GM21360 (cell line): ENCODE measurements at regions not wholly inside any gene's neighbourhood (a gene's known extent, or its start where the extent isn't known, plus 50 kb on each side); places are given as distances from the start of the nearest gene placed in this dataset.
"Not testable (repeated sequence)": the region's sequence is repeated elsewhere in the genome, so short reads cannot be mapped to it uniquely, and the experiment has no call there.

ENCODE experiments used
- ATAC-seq: cut with Tn5 transposase; IDR thresholded peaks from one replicate; pipeline ENCODE4 v1.9.1; 2021; ENCODE audit warnings: mild to moderate bottlenecking, moderate library complexity; ENCODE audit not compliant: unreplicated experiment

DNA sequence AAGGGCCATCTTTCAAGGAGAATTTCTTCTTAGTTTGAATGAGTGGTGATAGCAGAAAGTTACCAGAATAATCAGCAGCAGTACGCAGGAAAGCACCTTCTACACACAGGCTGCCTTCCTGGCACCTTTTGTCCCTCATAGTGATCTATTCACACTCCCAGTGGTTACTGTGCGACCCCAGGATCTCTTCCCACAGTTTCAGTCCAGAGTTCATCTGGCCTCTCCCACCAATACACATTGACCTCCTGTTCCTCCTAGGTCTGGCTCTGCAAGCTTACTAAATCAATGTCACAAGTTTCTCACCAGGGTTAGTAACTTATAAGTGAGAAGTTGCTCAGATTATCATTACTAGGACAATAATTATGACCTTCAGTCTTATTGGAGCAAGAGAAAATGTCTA, 99.1 kb upstream of the PIK3R1 start:
- ATAC-seq: no peak

DNA sequence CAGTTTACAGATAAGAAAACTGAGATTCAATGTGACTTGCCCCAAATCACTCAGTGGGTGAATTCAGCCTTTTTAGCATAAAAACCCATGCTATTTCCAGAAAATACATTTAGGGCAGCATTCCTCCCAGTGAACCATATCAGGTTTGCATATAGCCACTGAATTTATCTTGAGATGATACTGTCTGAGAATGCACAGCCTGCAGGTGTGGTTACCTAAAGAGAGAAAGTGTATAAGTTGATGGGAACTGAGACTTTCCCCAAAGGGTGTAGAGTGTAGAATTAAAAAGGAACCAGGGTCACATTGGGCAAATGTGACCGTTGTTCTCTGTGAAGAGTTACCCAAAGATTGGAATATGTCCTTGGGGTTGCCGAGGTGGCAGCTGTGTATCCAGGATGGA, 100.0 kb upstream of the PIK3R1 start:
- no peak for ATAC-seq

DNA sequence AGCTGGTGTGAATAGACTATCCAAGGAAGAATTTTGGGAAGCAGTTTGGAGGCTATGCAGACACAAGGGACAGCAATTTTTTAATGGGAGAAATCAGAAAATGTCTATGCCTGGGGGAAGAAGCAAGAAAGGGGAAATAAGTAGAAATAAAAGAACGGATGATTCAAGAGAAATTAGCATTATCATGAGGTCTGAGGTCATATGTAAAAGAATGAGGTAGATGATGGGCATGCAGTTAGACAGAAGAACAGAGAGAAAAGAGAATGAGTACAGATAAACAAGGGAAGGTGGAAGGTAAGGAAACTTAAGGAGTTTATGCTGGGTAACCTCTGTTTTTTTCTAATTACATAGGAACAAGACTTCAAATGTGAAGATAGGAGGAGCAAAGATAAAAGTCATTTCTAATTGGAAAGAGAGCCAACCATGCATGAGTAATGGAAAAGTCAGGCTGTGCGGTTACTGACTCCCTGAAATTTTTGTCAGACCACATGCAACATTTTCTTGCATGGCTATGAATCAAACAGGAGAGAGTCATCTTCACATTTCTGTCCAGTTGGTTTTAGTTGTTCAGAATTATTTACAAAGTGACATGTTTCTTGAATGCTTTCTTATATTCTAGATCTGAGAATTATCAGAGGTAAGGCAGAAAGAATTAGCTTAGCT, 101.0 kb upstream of the PIK3R1 start:
- no peak for ATAC-seq

DNA sequence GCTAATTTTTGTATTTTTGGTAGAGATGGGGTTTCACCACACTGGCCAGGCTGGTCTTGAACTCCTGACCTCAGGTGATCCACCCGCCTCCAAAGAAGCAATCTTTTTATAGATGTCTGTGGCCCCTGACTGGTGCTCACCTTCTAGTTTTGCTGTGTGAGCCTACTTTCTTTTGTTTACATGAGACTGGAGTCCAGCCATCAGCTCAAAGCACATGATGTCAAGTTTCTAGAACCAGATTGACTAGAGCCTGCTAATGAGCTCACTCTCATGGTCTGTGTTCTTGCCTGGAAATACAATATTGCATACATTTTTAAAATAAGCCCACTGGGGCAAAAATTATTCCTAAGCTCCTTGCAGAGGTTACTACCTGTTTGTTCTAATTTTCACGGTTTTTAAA, 102.9 kb upstream of the PIK3R1 start:
- ATAC-seq: no peak

DNA sequence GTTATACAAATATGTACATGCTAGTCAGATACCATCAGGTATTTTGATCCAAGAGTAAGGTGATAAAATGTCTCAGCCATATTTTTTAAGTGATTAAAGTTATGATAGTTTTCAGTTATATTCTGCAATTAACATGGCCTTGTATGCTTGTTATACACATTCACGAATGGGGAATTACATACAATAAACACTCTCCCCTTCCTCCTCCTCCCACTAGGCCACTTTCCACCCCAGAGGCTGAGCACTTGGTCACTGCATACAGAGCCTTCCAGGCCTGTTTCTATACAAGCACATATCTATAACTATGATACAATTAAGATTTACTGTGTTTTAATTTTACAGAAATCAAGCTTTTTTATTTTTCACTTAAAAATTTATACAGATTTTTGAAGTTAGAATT, 104.7 kb upstream of the PIK3R1 start:
- no peak for ATAC-seq

DNA sequence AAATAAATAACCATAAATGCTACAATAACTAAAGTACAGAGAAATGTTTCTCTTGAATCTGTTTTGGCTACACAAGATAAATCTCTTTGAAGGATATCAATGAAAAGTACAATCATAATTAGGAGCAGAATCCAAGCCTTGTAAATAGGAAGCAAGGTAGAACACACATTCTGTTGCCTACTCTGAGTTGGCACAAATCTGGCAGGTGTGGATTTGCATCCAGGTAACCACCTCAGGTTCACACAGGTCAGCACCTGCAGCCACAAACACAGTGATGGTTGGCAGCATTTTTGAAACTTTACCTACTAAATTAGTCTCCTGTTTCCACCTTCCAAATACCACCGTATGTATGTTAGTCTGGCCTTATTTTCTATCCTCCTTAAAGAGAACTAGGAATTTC, 105.3 kb upstream of the PIK3R1 start:
- no peak for ATAC-seq

DNA sequence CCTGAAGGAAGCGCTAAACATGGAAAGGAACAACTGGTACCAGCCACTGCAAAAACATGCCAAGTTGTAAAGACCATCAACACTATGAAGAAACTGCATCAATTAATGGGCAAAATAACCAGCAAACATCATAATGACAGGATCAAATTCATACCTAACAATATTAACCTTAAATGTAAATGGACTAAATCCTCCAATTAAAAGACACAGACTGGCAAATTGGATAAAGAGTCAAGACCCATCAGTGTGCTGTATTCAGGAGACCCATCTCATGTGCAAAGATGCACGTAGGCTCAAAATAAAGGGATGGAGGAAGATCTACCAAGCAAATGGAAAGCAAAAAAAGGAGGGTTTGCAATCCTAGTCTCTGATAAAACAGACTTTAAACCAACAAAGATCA, 111.3 kb upstream of the PIK3R1 start:
- not testable (repeated sequence) for ATAC-seq

DNA sequence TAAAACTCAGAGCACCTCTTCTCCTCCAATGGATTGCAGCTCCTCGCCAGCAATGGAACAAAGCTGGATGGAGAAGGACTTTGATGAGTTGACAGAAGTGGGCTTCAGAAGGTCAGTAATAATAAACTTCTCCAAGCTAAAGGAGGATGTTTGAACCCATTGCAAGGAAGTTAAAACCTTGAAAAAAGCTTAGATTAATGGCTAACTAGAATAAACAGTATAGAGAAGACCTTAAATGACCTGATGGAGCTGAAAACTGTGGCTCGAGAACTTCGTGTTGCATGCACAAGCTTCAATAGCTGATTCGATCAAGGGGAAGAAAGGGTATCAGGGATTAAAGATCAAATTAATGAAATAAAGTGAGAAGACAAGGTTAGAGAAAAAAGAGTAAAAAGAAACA, 112.3 kb upstream of the PIK3R1 start:
- ATAC-seq: not testable (repeated sequence)

DNA sequence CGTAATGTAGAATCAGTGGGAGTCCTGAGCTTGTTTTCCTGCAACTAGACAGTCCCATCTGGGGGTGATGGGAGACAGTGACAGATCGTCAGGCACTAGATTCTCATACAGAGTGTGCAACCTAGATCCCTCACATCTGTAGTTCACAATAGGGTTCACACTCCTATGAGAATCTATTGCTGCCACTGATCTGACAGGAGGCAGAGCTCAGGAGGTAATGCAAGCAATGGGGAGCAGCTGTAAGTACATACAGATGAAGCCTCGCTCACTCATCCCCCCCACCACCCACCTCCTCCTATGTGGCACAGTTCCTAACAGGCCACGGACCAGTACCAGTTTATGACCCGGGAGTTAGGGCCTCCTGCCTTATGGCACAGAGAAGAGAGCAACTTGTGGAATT, 116.2 kb upstream of the PIK3R1 start:
- ATAC-seq: no peak

DNA sequence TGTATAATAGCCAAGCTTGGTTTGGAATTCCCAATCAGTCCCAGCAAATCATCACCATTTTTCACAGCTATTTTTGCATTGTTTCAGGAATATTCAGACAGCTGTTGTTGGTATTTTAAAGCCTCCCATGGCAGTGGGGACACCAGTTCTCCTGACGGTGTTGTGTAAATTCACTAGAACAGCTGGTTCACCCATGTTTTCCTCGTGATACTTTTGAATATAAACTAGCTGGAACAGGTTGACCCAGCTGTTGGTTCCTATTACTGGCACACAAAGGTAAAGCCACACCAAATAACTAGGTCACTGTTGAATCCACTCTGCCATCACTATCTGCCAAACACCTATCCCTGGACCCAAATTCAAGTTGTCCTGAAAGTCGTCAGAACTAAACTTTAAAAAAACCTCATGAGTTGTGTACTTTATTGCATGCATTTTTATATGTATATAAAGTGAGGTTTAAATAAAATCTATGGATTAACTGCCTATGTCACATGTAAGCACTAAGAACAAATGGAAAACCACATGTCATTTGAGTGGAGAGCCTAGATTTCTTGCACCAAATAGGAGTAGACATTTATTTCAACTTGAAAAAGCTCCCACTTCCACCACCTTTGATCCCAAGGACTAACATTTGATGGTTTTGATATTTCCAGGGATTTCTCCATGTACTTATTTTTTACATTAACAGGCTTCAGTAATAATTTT, 121.9 kb upstream of the PIK3R1 start:
- no peak for ATAC-seq

DNA sequence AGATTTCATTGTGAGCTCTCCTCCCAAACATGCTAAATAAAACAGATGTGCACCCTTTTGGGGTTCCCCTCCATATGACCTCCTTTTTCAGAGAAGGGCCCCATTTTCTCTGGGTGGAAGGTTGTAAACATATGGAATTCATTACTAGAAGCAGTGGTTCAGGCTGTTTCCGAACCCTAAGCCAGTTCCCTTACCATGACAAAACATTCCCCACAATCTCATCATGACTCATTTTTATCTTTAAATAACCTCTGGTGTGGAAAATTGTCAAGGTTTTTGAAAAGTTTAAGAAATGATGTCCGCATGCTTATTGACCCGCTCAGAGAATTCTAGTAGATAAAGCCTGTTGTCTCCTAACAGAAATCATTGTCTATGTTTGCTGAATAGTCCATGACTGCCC, 127.3 kb upstream of the PIK3R1 start:
- ATAC-seq: no peak

DNA sequence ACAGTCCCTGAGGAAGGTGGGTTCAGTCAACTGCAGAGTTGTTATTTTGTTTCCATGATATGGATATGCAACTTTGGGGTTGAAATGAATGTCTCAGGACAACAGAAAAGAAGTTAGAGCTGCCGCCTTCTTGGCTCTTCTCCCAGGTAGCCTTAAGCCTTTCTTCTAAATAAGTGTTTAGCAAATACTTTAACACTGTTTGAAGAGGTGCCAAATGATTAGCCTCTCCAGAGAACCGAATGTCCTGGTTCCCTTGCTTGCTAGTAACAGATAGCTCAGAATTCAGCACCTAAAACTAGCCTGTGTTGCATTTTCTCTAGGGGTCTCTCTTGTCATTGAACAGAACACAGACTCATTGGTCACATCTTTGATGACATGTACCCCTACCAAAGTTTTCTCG, 127.7 kb upstream of the PIK3R1 start:
- ATAC-seq: no peak

DNA sequence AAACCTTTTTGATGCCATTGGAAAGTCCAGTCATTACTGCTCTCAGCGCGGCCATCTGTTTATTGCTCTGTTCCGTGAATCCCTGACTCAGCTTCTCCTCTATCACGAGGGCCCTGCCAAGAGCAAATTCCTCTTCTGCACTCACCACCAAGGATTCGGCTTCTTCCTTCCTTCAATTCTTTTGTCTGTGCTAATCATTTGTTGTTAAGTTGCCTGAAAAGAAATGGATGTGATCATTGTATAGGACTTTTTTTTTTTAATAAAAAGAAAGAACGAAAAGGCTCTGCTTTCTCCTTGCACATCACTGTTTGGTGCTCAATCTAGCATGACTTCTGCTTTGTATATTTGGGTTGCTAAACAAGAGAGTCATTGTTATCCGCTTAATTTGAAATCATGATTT, 128.7 kb upstream of the PIK3R1 start:
- ATAC-seq: no peak

DNA sequence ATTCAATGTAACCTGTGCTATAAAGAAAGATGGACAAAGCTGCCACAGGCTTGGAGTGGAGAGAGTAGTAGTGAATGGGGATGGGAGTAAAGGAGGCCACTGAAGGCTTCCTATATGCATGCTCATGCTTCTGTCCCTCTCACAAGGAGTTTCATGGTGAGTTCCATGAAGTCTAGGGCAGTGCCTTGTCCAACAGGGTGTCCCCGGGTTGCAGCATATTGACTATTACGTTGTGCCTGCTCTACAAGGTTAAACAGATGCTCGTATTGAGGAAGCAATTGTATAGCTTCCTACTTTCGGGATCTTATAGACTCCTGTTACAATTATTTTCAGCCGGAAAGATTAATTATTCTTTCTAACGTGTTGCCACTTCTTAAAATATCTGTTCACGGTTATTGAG, 129.1 kb upstream of the PIK3R1 start:
- ATAC-seq: no peak

DNA sequence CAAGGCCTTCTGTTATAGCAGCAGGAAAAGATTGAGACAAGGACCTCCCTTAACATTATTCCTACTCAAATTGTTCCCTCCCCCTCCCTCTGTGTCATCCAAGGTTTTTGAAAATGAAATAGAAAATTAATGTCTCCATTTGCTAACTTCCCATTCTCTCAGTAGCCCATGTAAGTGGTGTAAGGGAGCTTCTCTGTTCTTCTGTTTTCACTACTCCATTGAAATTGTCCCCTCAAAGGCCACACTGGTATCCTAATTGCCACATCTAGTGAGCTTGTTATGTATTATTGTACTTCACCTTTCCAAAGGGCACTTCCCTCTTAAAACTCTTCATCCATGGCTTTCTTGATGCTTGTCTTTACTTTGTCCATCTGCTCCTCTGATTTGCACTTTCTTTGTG, 131.2 kb upstream of the PIK3R1 start:
- ATAC-seq: no peak

DNA sequence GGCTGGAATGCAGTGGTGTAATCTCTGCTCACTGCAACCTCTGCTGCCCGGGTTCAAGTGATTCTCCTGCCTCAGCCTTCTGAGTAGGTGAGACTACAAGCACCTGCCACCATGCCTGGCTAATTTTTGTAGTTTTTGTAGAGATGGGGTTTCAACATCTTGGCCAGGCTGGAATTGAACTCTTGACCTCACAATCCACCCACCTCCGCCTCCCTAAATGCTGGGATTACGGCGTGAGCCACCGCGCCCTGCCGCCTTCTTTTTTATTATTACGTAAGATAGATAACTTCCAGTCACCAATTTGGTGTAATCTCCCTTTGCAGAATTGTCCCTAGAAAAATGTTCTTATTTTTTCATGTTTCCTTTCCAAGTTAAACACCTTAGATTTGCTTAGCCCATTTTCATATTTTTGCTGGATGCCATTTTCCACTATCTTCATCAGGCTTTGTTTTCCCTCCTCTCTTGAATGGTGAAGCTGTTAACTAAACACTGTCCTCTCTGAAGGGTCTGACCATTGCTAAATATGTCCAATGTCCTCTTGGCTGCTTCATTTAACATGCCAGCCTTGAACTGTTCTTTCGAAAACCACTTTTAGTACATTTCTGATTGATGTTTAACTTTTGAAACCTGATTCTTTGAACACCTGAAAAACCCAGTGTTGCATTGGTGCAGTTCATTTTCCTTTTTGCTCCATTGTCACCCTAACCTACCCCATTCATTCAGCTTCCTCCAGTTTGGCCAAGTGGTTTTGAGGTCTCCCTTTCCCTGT, 135.1 kb upstream of the PIK3R1 start:
- no peak for ATAC-seq

DNA sequence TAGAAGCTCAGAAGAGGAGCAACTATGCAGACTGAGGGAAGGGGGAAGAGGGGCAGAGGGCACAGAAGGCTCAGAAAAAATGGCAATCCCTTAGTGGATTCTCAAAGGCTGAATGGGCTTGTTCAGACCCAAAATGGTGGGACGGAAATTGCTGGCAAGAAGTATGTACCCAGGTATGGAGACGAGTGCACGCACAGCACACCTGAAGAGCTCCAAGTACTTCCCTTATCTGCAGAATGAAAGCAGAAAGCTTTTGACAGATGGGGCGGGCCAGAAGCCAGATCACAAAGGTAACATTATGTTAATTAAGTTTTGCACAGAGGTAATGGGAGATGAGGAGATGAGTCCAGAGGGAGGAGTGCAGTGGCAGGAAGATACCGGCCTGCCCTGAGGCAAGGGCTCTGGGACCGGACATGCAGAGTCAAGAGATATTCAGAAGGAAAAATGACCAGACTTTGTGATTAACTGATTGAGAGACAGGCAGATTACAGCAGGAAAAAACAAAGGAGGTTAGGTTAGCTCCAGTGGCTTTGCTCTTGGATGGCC, 138.1 kb upstream of the PIK3R1 start:
- no peak for ATAC-seq

DNA sequence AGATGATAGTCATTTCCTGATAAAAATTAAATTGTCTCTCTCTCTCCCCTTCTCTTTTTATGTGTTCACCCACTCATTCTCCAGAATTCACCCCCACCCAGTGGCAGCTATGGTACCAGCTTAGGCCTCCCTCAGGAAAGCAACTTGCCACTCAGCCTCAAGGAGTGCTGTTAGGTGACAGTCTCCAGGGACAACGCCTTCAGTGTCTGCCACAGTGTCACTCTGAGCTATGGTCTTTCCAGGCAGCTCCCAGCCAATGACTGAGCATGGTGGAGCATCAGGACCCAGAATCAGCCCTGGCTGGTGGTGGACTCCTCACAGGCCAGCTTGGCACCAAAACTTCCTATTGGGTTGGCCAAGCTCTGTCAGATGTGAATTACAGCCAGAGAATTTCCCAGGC, 140.9 kb upstream of the PIK3R1 start:
- ATAC-seq: no peak

DNA sequence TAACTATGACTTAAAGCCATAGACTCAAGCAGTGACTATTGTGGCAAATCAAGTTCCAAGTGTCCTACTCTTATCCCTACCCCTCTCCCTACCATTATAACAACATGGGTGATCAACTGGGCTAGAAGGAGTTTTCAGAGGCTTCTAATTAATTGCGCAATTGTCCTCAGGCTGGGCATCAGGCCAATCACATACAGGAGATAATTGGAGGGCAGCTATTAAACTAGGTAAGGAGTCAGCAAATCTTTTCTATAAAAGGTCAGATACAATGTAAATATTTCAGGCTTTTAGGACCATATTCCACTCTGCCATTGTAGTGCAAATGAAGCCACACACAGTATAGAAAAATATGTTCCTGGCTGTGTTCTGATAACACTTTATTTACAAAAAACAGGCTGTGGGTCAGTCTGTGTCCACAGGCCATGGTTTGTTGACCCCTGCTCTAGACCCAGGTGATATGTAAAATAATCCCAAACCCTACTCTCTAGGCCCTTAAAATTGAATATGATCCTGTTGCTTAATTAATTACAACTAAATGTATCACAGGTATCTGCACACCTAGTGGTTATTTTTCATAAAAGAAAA, 141.4 kb upstream of the PIK3R1 start:
- ATAC-seq: no peak

DNA sequence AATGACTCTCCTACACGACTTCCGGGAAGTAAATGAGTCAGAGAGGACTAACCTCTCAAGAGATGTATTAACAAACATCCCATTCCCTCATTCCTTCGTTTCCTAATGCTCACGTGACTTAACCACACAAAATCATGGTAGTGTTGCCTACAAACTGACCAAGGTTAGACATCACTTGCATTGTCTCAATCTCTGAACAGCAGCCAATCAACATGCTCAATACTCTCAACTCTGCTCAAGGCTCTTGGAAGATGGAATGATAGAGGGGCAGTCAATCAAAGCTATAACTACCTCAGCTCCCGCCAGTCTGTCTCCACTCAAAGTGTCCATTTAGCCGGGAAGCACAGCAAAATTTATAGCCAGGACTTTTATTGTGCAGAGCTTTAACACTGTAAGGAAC, 143.8 kb upstream of the PIK3R1 start:
- no peak for ATAC-seq

DNA sequence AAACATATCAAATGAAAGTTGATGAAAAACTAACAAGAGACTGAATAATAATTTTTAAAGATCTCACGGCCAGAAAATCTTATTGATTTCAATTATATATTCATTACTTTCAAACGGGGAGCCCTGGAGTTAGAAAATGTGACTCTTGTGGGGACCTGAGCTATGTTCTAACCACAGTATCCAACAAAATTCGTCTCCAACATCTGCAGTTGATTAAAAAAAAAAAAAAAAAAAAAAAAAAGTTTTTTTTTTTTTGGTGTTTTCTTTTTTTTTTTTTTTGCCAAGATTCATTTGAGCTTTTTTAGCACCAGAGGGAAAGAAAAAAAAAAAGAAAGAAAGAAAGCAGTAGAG, 144.3 kb upstream of the PIK3R1 start:
- no peak for ATAC-seq
